ENCODE measurements at regions not wholly inside any gene's neighbourhood (a gene's known extent, or its start where the extent isn't known, plus 50 kb on each side); places are given as distances from the start of the nearest gene placed in this dataset.

DNA sequence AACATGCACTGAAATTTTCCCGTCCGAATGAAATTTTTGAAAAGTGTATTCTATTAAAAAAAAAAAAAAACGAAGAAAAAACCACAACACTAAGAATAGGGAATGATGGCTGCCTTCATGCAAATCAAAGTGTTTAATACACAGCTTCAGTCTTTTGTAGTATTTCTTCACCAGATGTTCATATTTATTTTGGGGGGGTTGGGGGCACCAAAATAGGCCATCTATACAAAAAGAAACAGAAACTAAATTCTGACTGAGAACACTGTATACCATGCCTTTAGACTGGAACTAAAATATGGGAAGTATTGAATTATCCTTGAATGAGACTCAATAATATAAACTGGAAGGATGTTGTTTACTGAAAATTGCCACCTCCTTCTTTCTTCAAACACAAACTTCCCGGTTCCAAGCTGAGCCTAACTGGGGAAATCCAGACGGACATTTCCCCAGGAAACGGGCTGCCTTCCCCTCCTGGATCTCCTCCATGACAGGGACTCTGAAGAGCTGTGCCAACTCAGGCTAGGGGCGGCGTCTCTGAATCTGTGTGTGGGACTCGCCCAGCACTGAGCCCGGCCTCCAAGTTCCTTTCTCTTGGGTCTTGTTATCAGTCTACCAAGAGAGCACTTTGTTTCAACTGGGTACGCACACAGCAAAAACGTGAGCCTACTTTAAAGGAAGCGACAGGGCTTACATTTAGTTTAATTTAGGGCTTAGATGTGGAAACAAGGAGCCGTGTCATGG, 511.3 kb upstream of the ADAMTS16 start:
- CTCF ChIA-PET: no interaction called here
- POLR2A ChIA-PET: no interaction called here
- no peak for TF ChIP-seq ZNF548 (tag by site-specific recombination; IDR thresholded peaks at IDR 0.05)
- TF ChIP-seq SP2 (tag by site-specific recombination; IDR thresholded peaks at IDR 0.05): no peak
- no peak for TF ChIP-seq WT1 (tag by site-specific recombination; IDR thresholded peaks at IDR 0.05)
- no peak for TF ChIP-seq ZNF335 (tag by site-specific recombination; conservative IDR thresholded peaks at IDR 0.05)
- TF ChIP-seq ZNF302 (tag by site-specific recombination; IDR thresholded peaks at IDR 0.05; ENCODE audit: low read depth): no peak
- no peak for TF ChIP-seq ZNF510 (tag by site-specific recombination; IDR thresholded peaks at IDR 0.05; ENCODE audit: insufficient replicate concordance)
- TF ChIP-seq ZNF223 (tag by site-specific recombination; IDR thresholded peaks at IDR 0.05): no peak
- no peak for TF ChIP-seq ZNF549 (tag by site-specific recombination; IDR thresholded peaks at IDR 0.05)
- no peak for TF ChIP-seq ZBTB10 (tag by site-specific recombination; IDR thresholded peaks at IDR 0.05)
- no peak for TF ChIP-seq ZSCAN5A (tag by site-specific recombination; IDR thresholded peaks at IDR 0.05)
- Histone ChIP-seq H3K4me3 (ENCODE audit: low read depth, low read length) (no peak overlapping the region), H3K9me3 (ENCODE audit: control insufficient read depth, insufficient read depth, low read depth, low read length) (no peaks in the 10 kb centered on the region), H3K27ac (ENCODE audit: extremely low read depth, low read depth, low read length) (no peak overlapping the region), H3K36me3 (ENCODE audit: control insufficient read depth in 2 of 2, insufficient read depth in 1 of 2, low read length in 2 of 2) (no peaks in the 10 kb centered on the region), H3K4me1 (ENCODE audit: control insufficient read depth, insufficient read depth, low read length) (no peaks in the 10 kb centered on the region)

DNA sequence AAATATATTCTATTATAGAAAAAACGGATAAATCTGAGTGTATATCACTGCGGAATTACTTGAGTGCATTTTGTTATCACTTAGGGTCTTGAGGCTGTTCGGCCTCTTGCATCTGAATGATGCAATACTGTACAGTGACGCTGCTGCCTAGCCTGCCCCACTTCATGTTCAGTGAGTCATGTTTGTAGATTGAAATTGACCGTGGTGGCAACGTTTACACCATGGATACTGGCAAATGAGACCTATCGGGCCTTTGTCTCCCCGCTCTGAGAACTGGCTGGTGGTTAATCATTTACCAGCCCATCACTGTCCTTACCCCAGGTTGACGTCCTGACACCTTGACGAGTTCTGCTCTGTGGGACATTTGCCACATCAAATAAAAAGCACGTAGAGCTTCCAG, 510.1 kb upstream of the ADAMTS16 start:
- Histone ChIP-seq H3K4me3 (ENCODE audit: low read depth, low read length) (no peak overlapping the region), H3K27ac (ENCODE audit: extremely low read depth, low read depth, low read length) (no peak overlapping the region), H3K9me3 (ENCODE audit: control insufficient read depth, insufficient read depth, low read depth, low read length) (no peaks in the 10 kb centered on the region), H3K36me3 (ENCODE audit: control insufficient read depth in 2 of 2, insufficient read depth in 1 of 2, low read length in 2 of 2) (no peaks in the 10 kb centered on the region), H3K4me1 (ENCODE audit: control insufficient read depth, insufficient read depth, low read length) (no peaks in the 10 kb centered on the region)
- ChIA-PET POLR2A (no interaction called here), CTCF (interaction anchor here (0.6 kb wide), 1 partner anchor 58 kb away, joined by 3 read pairs; no protein-coding TSS in a partner anchor)
- TF ChIP-seq ZNF416 (tag by site-specific recombination; IDR thresholded peaks at IDR 0.05): no peak
- TF ChIP-seq ZNF248 (tag by site-specific recombination; IDR thresholded peaks at IDR 0.05): no peak
- no peak for TF ChIP-seq ZNF544 (tag by site-specific recombination; IDR thresholded peaks at IDR 0.05)
- no peak for TF ChIP-seq ELK4 (IDR thresholded peaks at IDR 0.05; ENCODE audit: borderline replicate concordance, low read depth, low read length)

- Histone ChIP-seq H3K36me3 (ENCODE audit: control insufficient read depth in 2 of 2, insufficient read depth in 1 of 2, low read length in 2 of 2) (no peaks in the 10 kb centered on the region), H3K4me1 (ENCODE audit: control insufficient read depth, insufficient read depth, low read length) (no peaks in the 10 kb centered on the region), H3K9me3 (ENCODE audit: control insufficient read depth, insufficient read depth, low read depth, low read length) (no peaks in the 10 kb centered on the region), H3K4me3 (ENCODE audit: low read depth, low read length) (no peak overlapping the region), H3K27ac (ENCODE audit: extremely low read depth, low read depth, low read length) (no peak overlapping the region)
- ChIA-PET CTCF (no interaction called here), POLR2A (no interaction called here)
- no peak for TF ChIP-seq FEZF1 (tag by site-specific recombination; IDR thresholded peaks at IDR 0.05)
- no peak for TF ChIP-seq ZFP41 (tag by site-specific recombination; IDR thresholded peaks at IDR 0.05; ENCODE audit: borderline replicate concordance)
- no peak for TF ChIP-seq ZNF292 (tag by site-specific recombination; IDR thresholded peaks at IDR 0.05; ENCODE audit: borderline replicate concordance, low read depth)
- TF ChIP-seq, protein P1, sequence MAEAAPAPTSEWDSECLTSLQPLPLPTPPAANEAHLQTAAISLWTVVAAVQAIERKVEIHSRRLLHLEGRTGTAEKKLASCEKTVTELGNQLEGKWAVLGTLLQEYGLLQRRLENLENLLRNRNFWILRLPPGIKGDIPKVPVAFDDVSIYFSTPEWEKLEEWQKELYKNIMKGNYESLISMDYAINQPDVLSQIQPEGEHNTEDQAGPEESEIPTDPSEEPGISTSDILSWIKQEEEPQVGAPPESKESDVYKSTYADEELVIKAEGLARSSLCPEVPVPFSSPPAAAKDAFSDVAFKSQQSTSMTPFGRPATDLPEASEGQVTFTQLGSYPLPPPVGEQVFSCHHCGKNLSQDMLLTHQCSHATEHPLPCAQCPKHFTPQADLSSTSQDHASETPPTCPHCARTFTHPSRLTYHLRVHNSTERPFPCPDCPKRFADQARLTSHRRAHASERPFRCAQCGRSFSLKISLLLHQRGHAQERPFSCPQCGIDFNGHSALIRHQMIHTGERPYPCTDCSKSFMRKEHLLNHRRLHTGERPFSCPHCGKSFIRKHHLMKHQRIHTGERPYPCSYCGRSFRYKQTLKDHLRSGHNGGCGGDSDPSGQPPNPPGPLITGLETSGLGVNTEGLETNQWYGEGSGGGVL (tag by site-specific recombination; IDR thresholded peaks at IDR 0.05): no peak
- no peak for TF ChIP-seq GLI4 (tag by site-specific recombination; IDR thresholded peaks at IDR 0.05)
- TF ChIP-seq ZNF175 (tag by site-specific recombination; IDR thresholded peaks at IDR 0.05): no peak
- TF ChIP-seq ZNF555 (tag by site-specific recombination; conservative IDR thresholded peaks at IDR 0.05): no peak
- no peak for TF ChIP-seq ZSCAN16 (tag by site-specific recombination; IDR thresholded peaks at IDR 0.05)
Measured at GRCh38 chr5:4634342-4634741, 505.8 kb upstream of the ADAMTS16 start.
